ENCODE measurements at regions not wholly inside any gene's neighbourhood (a gene's known extent, or its start where the extent isn't known, plus 50 kb on each side); places are given as distances from the start of the nearest gene placed in this dataset.

- Histone ChIP-seq H3K4me2 (ENCODE audit: insufficient read depth, low read length) (no peak overlapping the region), H3K27me3 (ENCODE audit: control insufficient read depth in 2 of 2, insufficient read depth in 2 of 2, low read length in 2 of 2) (no peaks in the 10 kb centered on the region), H3K9me3 (replicated peaks; ENCODE audit: control insufficient read depth, insufficient read depth, low read length) (no peaks in the 10 kb centered on the region), H3K36me3 (ENCODE audit: control insufficient read depth in 2 of 2, extremely low read depth in 1 of 2, insufficient read depth in 2 of 2, low read length in 2 of 2) (no peaks in the 10 kb centered on the region), H4K20me1 (replicated peaks; ENCODE audit: control insufficient read depth, extremely low read depth, insufficient read depth, low read length) (no peaks in the 10 kb centered on the region), H2AFZ (ENCODE audit: low read depth, low read length) (no peak overlapping the region), H3K27ac (ENCODE audit: insufficient read depth, low read depth, low read length) (no peak overlapping the region), H3K4me1 (ENCODE audit: control insufficient read depth, extremely low read depth, insufficient read depth, low read length) (no peaks in the 10 kb centered on the region), H3K9ac (replicated peaks; ENCODE audit: extremely low read depth, insufficient read depth, low read length) (no peak overlapping the region), H3K4me3 (replicated peaks in 1 of 3; ENCODE audit: insufficient read depth in 1 of 3, low read depth in 1 of 3, low read length in 3 of 3) (no peak overlapping the region), H3K79me2 (ENCODE audit: control insufficient read depth, insufficient read depth, low read length) (no peaks in the 10 kb centered on the region), H3K9me1 (replicated peaks; ENCODE audit: control insufficient read depth, extremely low read depth, insufficient read depth, low read length) (no peaks in the 10 kb centered on the region)
- dilution Hi-C loops (cut with MboI; ENCODE audit: extremely low pct_ligation_motif_present, low sequenced_read_pairs): no loop called here
- ChIA-PET POLR2A (no interaction called here), CTCF (no interaction called here)
- intact Hi-C loops (cut with micrococcal nuclease): no loop called here
- FAIRE-seq (no peak), DNase-seq (ENCODE audit: low read depth, low spot score) (no peak)
- TF ChIP-seq EZH2 (IDR thresholded peaks at IDR 0.05; ENCODE audit: borderline replicate concordance, low read depth, low read length, severe bottlenecking): no peak
- TF ChIP-seq, protein P1, sequence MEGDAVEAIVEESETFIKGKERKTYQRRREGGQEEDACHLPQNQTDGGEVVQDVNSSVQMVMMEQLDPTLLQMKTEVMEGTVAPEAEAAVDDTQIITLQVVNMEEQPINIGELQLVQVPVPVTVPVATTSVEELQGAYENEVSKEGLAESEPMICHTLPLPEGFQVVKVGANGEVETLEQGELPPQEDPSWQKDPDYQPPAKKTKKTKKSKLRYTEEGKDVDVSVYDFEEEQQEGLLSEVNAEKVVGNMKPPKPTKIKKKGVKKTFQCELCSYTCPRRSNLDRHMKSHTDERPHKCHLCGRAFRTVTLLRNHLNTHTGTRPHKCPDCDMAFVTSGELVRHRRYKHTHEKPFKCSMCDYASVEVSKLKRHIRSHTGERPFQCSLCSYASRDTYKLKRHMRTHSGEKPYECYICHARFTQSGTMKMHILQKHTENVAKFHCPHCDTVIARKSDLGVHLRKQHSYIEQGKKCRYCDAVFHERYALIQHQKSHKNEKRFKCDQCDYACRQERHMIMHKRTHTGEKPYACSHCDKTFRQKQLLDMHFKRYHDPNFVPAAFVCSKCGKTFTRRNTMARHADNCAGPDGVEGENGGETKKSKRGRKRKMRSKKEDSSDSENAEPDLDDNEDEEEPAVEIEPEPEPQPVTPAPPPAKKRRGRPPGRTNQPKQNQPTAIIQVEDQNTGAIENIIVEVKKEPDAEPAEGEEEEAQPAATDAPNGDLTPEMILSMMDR (IDR thresholded peaks at IDR 0.05; ENCODE audit: extremely low read depth in 1 of 2, insufficient read depth in 1 of 2, low read depth in 1 of 2, low read length in 2 of 2): no peak
- TF ChIP-seq MAX (IDR thresholded peaks at IDR 0.05; ENCODE audit: insufficient read depth, insufficient read length): no peak
- no peak for TF ChIP-seq POLR2A (IDR thresholded peaks at IDR 0.05; ENCODE audit: low read depth, low read length)
- no peak for TF ChIP-seq GATA2 (IDR thresholded peaks at IDR 0.05; ENCODE audit: insufficient read depth, insufficient read length, low read depth, low read length)
- BruUV-seq (replicated peaks): no TSS peak
Observed at GRCh38 chr9:31908158-31908890, 476.1 kb upstream of the ACO1 start.
